Upper lobe of left lung (tissue), 6 donors: ENCODE measurements at regions not wholly inside any gene's neighbourhood (a gene's known extent, or its start where the extent isn't known, plus 50 kb on each side); places are given as distances from the start of the nearest gene placed in this dataset.

Experiments used
- ATAC-seq, 2 donors: fragments of 200-7000 bp; cut with Tn5 transposase; one replicate each; pipeline ENCODE4 v1.9.1; 2022; ENCODE audit warnings: mild to moderate bottlenecking in 2 of 2, moderate library complexity in 2 of 2; ENCODE audit not compliant: low FRiP score in 2 of 2
- DNase-seq, 2 donors: peaks; one replicate each; pipeline ENCODE4 v3.0.0-alpha.2; 2019 to 2020
- H3K27ac ChIP-seq, 4 donors: fragments of 200-600 bp; sonication (generic); one replicate each; pipeline ENCODE4 v1.5.1; 2016 to 2019
- H3K27me3 ChIP-seq, 4 donors: fragments of 200-600 bp; sonication (generic); one replicate each; pipeline ENCODE4 v1.5.1; 2017 to 2019
- H3K36me3 ChIP-seq, 4 donors: fragments of 200-600 bp; sonication (generic); one replicate each; pipeline ENCODE4 v1.5.1; 2016 to 2019
- H3K4me1 ChIP-seq, 4 donors: fragments of 200-600 bp; sonication (generic); one replicate each; pipeline ENCODE4 v1.5.1; 2018 to 2019
- H3K4me3 ChIP-seq, 4 donors: fragments of 200-600 bp; sonication (generic); one replicate each; pipeline ENCODE4 v1.5.1; 2017 to 2019; ENCODE audit warnings: mild to moderate bottlenecking in 2 of 4, moderate library complexity in 1 of 4
- H3K9me3 ChIP-seq, 4 donors: fragments of 200-600 bp; sonication (generic); one replicate each; pipeline ENCODE4 v1.5.1; 2018 to 2019
- CTCF ChIP-seq, 6 experiments: fragments of 450-650 bp in 4 of 6; fragments of 200-600 bp in 2 of 6; sonication (generic) in 2 of 6; IDR thresholded peaks; one replicate each; pipeline ENCODE4 v1.5.1; 2016 to 2019; ENCODE audit warnings: antibody characterized with exemption in 6 of 6
- EP300 ChIP-seq, 4 donors: sonication (generic); formaldehyde crosslinking; IDR thresholded peaks; one replicate each; pipeline ENCODE4 v1.5.1; 2017; ENCODE audit warnings: antibody characterized with exemption in 4 of 4, control low read depth in 2 of 4
- POLR2A ChIP-seq, 4 donors: fragments of 450-650 bp; IDR thresholded peaks; one replicate each; pipeline ENCODE4 v1.5.1; 2016 to 2017; ENCODE audit warnings: antibody characterized with exemption in 4 of 4, mild to moderate bottlenecking in 2 of 4
- POLR2AphosphoS5 ChIP-seq, 2 donors: sonication (generic); formaldehyde crosslinking; IDR thresholded peaks; one replicate each; pipeline ENCODE4 v1.5.1; 2017; ENCODE audit warnings: antibody characterized with exemption in 2 of 2
- WGBS, 2 donors: methylation state at CpG; one replicate each; pipeline ENCODE4 v1.1.5; 2017 to 2018; 5-methylcytosine and 5-hydroxymethylcytosine counted together
- donor health status: DM: no; HTN: no; CAD: no; lungs with moderate emphysema.
- donor health status: DM: no; HTN: yes; CAD: no; lungs with severe emphysema.

GRCh38 chr22:49240472-49240871, 587.2 kb downstream of the BRD1 start:
- Histone ChIP-seq H3K4me1 (peaks cover 0 to 7% (median 0%) of the 10 kb centered on the region in 4 donors), H3K27ac (no peak overlapping the region), H3K9me3 (no peaks in the 10 kb centered on the region), H3K4me3 (no peak overlapping the region), H3K27me3 (no peaks in the 10 kb centered on the region), H3K36me3 (no peaks in the 10 kb centered on the region)
- no peak for DNase-seq
- ATAC-seq: no peak
- 82% methylated on average over 7 to 12 of the region's 12 CpGs for WGBS, 2 donors
- TF ChIP-seq EP300 (IDR thresholded peaks at IDR 0.05) (no peak), POLR2AphosphoS5 (IDR thresholded peaks at IDR 0.05) (no peak), POLR2A (IDR thresholded peaks at IDR 0.05) (no peak), CTCF (IDR thresholded peaks at IDR 0.05) (no peak)

GRCh38 chr22:49240016-49240380, 587.7 kb downstream of the BRD1 start:
- DNase-seq: no peak
- H3K36me3 ChIP-seq: no peaks in the 10 kb centered on the region
- ATAC-seq: no peak
- H3K4me1 ChIP-seq: peaks cover 0 to 7% (median 0%) of the 10 kb centered on the region in 4 donors
- H3K27ac ChIP-seq: no peak overlapping the region
- no peak overlapping the region for H3K4me3 ChIP-seq
- no peaks in the 10 kb centered on the region for H3K27me3 ChIP-seq
- TF ChIP-seq POLR2AphosphoS5 (IDR thresholded peaks at IDR 0.05): no peak
- no peak for TF ChIP-seq EP300 (IDR thresholded peaks at IDR 0.05)
- no peak for TF ChIP-seq POLR2A (IDR thresholded peaks at IDR 0.05)
- TF ChIP-seq CTCF (IDR thresholded peaks at IDR 0.05): no peak
- 67% methylated on average over 9 of the region's 9 CpGs; no CpG with 5 or more reads in 1 of the 2 donors for WGBS, 2 donors
- no peaks in the 10 kb centered on the region for H3K9me3 ChIP-seq

GRCh38 chr22:49239264-49240015, 588.2 kb downstream of the BRD1 start:
- Histone ChIP-seq H3K27ac (no peak overlapping the region), H3K4me3 (no peak overlapping the region), H3K9me3 (no peaks in the 10 kb centered on the region), H3K4me1 (peaks cover 0 to 7% (median 0%) of the 10 kb centered on the region in 4 donors), H3K36me3 (no peaks in the 10 kb centered on the region), H3K27me3 (no peaks in the 10 kb centered on the region)
- 74 to 83% methylated on average over 4 to 18 of the region's 18 CpGs for WGBS, 2 donors
- TF ChIP-seq POLR2AphosphoS5 (IDR thresholded peaks at IDR 0.05) (no peak), CTCF (IDR thresholded peaks at IDR 0.05) (no peak), POLR2A (IDR thresholded peaks at IDR 0.05) (no peak), EP300 (IDR thresholded peaks at IDR 0.05) (no peak)
- no peak for ATAC-seq
- no peak for DNase-seq

- H3K27ac ChIP-seq: no peak overlapping the region
- H3K9me3 ChIP-seq: no peaks in the 10 kb centered on the region
- ATAC-seq (no peak), DNase-seq (no peak)
- TF ChIP-seq EP300 (IDR thresholded peaks at IDR 0.05) (no peak), POLR2A (IDR thresholded peaks at IDR 0.05) (no peak), CTCF (IDR thresholded peaks at IDR 0.05) (no peak), POLR2AphosphoS5 (IDR thresholded peaks at IDR 0.05) (no peak)
- peaks cover 0 to 7% (median 0%) of the 10 kb centered on the region in 4 donors for H3K4me1 ChIP-seq
- H3K36me3 ChIP-seq: no peaks in the 10 kb centered on the region
- no peak overlapping the region for H3K4me3 ChIP-seq
- H3K27me3 ChIP-seq: no peaks in the 10 kb centered on the region
- WGBS, 2 donors: 82 to 83% methylated on average over 17 to 25 of the region's 25 CpGs
Measured at GRCh38 chr22:49238181-49239141, 589.2 kb downstream of the BRD1 start.
